DMS153 treated with DMSO at 0.1 percent for 48 hours (cell line): ENCODE measurements at regions not wholly inside any gene's neighbourhood (a gene's known extent, or its start where the extent isn't known, plus 50 kb on each side); places are given as distances from the start of the nearest gene placed in this dataset.

ENCODE experiments used
- DNase-seq: peaks from one replicate; lab custom pipeline; 2025; ENCODE audit not compliant: unreplicated experiment; lab: John Stamatoyannopoulos, UW

DNA sequence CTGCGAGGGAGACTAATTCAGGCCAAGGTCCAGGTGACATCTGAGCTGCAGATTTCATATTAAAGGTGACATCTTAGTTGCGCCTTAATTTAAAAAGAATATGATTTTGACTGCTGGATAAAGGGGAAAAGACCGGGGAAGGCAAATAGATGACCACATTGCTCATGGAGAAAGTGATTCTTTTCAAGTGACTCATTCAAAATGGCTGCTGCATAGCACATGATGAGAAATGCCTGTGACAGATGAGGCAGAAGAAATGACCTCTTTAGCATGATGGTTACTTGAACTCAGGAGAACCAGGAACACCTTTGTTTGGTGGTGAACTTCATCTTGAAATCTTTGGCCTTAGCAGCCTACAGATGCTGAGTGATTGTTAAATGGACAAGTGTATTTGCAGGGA, 385.8 kb upstream of the TRIB2 start:
- DNase-seq, result no peak

- no peak for DNase-seq
These were observed 385.0 kb upstream of the TRIB2 start for GRCh38 chr2:12331698-12332097.

DNA sequence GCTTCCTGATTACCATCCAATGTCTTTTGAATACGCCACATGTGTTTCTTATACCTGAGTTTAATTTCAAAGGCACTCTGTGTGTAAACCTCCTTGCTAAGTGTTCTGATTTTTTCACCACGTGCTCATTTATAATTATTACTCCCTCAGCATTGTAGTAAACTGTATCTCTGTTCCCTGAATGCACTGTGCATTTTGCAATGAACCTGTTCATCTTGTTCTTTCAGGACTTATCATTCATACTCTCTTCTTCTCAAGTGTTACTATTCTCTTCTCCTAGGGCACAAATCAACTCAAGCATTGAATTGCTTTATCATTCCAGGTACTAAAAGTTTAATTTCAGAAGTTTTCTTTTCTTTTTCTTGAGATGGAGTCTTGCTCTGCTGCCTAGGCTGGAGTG, 383.4 kb upstream of the TRIB2 start:
- DNase-seq, result no peak

DNA sequence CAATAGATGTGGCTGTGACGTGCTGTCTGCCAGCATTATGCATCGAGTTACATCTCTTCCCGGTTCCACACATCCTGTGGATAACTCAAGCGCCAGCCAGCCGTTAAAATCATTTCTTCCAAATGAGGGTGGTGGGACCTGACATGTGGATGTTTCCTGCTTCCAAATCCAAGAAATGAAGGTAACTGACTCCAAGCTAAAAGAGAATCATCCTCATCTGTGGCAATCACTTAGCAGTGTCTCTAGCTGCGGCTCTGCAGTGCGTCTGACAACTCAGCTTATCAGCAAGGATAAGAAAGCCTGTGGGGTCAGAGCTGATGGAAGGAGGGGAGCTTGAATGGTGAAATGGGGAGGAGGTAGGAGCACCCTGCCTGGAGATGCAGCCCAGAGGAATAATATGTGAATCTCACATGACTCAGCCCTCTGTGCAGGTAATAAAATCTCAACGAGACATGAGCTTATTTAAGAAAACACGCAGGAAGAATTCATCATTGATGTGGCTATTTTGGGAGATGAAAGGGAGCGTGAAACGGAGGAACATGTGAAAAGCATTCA, 382.2 kb upstream of the TRIB2 start:
- DNase-seq, result no peak

- DNase-seq, result no peak
These were observed 381.6 kb upstream of the TRIB2 start for GRCh38 chr2:12335131-12335530.

- DNase-seq, result no peak
These were observed 380.7 kb upstream of the TRIB2 start for GRCh38 chr2:12335995-12336394.

GRCh38 chr2:12338946-12339697, 377.6 kb upstream of the TRIB2 start:
- DNase-seq, result no peak

DNA sequence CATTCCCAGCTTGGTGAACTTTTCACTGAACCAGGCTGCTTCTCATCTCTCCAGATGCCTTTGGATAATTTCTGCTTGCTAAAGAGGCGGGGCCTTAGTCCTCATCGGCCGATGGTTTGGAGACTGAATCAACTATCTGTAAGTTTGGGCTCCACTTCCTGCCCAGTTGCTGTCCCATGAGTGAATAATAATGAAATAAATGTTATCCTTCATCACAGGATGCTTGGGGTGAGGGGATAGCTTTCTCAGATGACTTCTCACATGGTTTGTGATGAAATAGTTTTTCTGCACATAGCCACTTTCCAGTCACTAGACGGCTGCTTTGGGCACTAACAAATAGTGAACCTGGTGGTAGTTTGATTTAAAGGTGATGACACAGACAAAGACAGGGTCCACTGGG, 376.6 kb upstream of the TRIB2 start:
- no peak for DNase-seq

- no peak for DNase-seq
These were observed 375.5 kb upstream of the TRIB2 start for GRCh38 chr2:12341215-12341614.

DNA sequence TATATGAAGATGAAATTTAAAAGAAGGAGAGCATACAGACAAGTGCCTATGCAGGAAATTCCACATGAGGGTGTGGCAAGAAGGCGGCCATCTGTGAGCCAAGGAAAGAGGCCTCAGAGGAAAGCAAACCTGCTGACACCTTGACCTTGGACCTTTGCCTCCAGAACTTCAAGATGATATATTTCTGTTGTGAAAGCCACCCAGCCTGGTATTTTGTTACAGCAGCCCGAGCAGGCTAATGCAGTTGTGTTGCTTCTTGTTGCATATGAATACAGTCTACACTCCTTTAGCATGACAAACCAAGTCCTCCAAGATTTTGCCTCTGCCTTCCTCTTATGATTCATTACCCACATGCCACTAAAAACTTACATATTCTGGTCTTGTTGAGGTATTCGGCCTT, 374.8 kb upstream of the TRIB2 start:
- no peak for DNase-seq

GRCh38 chr2:12343141-12343540, 373.6 kb upstream of the TRIB2 start:
- no peak for DNase-seq

DNA sequence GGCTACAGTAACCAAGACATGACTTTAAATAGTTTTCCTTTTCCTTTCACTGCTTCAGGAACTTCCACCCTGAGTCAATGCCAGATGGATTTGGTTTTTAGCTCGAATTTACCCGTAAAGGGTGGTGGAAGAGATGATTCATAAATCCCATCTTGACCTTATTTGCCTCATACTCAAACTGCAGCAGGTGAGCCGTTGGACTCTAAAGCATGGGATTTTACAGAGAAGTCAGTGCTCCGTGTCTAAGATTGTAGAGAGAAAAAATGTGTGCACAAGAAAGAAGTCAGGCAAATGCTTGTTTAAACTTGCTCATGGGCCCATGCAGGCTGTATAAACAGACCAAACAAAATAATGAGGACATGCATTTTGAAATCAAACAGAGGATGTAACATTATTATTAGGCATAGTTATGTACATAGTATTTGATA, 369.7 kb upstream of the TRIB2 start:
- DNase-seq, result no peak

DNA sequence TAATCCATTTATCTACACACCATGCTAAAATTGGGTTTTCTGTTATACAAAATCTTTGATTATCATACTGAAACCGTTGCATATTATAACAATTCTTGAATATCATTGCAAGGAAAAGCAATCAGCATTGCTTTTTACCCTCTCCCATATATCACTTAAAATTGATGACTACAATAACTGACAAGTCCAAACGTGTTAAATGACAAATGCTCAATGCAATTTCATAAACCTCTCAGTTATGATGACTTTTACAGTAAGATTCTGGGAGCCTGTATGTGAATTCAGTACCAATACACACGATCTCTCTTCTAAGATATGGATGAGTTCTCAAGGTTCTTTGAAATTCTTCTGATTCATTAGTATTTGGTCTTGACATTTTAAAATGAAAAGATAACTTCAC, 368.5 kb upstream of the TRIB2 start:
- DNase-seq, result no peak

DNA sequence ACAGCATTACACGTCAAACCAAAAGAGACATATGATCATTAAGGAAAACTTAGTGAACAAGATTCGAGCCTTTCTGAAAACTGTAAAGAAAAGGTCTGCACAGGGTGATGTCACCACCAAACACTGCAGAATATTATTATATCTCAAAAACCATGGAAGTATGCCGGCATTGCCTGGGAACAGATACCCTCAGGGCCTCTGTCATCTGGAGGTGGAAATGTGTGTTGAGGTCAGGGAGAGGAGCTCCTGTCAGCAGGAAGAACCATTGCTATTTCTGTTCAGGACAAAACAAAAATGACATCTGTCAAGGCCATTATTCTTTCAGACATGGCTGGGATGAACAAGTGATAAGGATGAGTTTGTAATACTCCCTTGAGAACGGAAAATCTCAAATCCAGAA, 365.9 kb upstream of the TRIB2 start:
- no peak for DNase-seq

DNA sequence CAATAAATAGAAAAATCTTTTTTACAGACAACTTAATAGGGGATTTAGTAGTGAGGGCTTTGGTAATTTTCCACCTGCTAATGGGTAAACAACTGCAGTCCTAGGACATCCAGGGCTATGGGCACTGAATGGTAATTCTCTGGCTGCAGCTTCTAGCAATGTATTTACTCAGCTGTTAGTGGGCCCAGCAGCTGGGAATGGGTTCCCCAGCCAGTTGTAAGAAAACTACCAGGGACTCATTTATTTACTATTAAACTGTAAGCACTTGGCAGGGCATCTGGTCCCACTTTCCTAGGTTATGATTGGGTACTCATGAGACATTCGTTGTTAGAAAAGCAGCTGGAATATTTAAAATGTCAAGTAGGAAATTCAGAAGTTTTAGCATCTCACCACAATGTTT, 363.8 kb upstream of the TRIB2 start:
- peak; percentile 91 for DNase-seq

DNA sequence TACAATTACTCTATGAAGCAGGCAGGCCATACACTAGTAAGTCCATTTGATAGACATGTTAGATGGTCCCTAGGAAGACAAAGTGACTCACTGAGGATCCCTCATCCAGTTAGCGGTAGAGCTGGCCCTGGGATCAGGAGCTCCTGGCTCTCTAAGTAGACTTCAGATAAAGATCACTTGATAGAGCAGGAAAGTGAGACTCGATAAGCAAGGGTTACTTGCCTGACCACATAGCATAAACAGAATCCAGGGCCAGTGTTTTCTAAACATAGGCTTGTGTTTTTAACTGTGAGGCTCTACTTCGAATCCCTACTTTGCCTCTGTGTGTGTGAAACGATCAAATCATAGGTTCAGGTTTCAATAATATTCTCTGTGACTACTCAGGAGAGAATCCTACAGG, 355.2 kb upstream of the TRIB2 start:
- no peak for DNase-seq

- no peak for DNase-seq
These were observed 353.6 kb upstream of the TRIB2 start for GRCh38 chr2:12363138-12363537.

DNA sequence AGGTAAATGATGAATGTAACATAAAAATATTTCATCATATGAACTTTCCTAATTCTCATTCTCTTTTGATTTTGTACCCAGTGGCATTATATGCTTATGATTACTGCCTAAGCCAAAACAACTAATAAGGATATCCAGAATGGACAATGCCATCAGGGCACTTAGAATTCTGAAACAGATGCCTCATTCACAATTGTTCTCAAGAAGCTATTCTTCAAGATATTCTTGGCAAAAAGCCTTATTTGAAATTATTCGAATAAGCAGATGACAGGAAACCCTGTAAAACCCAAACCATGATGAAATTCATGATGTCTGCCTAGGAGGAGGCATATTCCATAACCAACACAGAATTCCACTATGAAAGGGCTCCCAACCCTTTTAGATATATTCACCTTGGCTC, 353.2 kb upstream of the TRIB2 start:
- no peak for DNase-seq

GRCh38 chr2:12369566-12369965, 347.2 kb upstream of the TRIB2 start:
- DNase-seq, result no peak

- no peak for DNase-seq
These were observed 340.7 kb upstream of the TRIB2 start for GRCh38 chr2:12376025-12376424.

GRCh38 chr2:12379143-12379542, 337.6 kb upstream of the TRIB2 start:
- DNase-seq, result no peak

DNA sequence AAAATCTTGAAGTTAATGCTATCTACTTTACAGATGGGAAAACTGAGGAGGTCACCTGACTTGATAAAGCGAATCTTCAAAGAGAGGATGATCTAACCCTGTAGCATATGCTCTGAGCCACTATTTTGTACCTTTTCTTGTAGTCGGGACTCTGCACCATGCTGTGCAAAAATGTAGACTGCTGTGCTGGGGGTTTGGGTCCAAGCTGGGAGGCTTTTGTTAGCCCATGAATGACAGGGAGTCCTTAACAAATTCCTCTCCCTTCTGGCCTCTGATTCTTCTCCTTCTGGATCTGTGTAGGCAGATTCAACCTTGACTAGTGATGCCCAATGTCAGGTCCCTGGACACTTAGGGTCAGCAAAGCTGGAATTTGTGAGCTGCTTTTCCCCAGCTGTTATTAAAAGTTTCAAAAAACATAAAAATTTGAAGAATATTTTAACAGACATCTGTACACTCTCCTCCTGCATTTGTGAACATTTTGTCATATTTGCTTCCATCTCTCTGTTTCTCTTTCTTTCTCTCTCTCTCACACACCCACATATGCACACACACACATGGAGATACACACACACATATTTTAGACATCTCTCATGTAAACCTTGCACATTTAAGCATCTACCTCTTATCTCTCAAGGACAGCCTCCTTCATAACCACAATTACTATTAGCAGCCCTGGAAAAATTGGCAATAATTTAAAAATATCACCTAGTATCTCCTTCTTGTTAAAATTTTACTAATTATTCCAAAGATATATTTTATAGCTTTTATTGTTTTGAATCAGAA, 335.0 kb upstream of the TRIB2 start:
- DNase-seq, result no peak
